Heart right ventricle (tissue), 16 donors: ENCODE measurements at regions not wholly inside any gene's neighbourhood (a gene's known extent, or its start where the extent isn't known, plus 50 kb on each side); places are given as distances from the start of the nearest gene placed in this dataset.

Experiments
- ATAC-seq, 8 donors: fragments of 200-7000 bp; cut with Tn5 transposase; one replicate each; pipeline ENCODE4 v1.9.1; 2020; ENCODE audit warnings: mild to moderate bottlenecking in 8 of 8, moderate library complexity in 8 of 8, moderate number of reproducible peaks in 1 of 8
- DNase-seq, 2 donors: peaks; one replicate each; pipeline ENCODE4 v3.0.0-alpha.2; 2020
- H3K27ac ChIP-seq, 10 donors: fragments of 200-600 bp; sonication (generic) in 2 of 10; one replicate each; pipeline versions ENCODE4 v1.5.0 to v1.8.0; 2020 to 2022; ENCODE audit warnings: mild to moderate bottlenecking in 3 of 10
- H3K27me3 ChIP-seq, 7 donors: fragments of 200-600 bp; one replicate each; pipeline ENCODE4 v1.8.0; 2021 to 2022; ENCODE audit warnings: mild to moderate bottlenecking in 2 of 7
- H3K36me3 ChIP-seq, 9 donors: fragments of 200-600 bp; sonication (generic) in 1 of 9; one replicate each; pipeline versions ENCODE4 v1.5.0 to v1.8.0; 2020 to 2022; ENCODE audit warnings: mild to moderate bottlenecking in 2 of 9
- H3K4me1 ChIP-seq, 9 donors: fragments of 200-600 bp; sonication (generic) in 1 of 9; one replicate each; pipeline versions ENCODE4 v1.5.0 to v1.8.0; 2020 to 2022; ENCODE audit warnings: mild to moderate bottlenecking in 4 of 9
- H3K4me3 ChIP-seq, 10 donors: fragments of 200-600 bp; sonication (generic) in 2 of 10; one replicate each; pipeline versions ENCODE4 v1.5.0 to v1.8.0; 2020 to 2022; ENCODE audit warnings: mild to moderate bottlenecking in 7 of 10, moderate library complexity in 2 of 10
- H3K9me3 ChIP-seq, 11 donors: fragments of 200-600 bp in 10 of 11; sonication (generic) in 2 of 11; one replicate each; pipeline versions ENCODE4 v1.5.0 to v1.8.0; 2013 to 2022; ENCODE audit warnings: mild to moderate bottlenecking in 2 of 11, control low read depth in 1 of 11, moderate library complexity in 1 of 11
- CTCF ChIP-seq, 9 donors: fragments of 200-600 bp; sonication (generic) in 2 of 9; IDR thresholded peaks; one replicate each; pipeline versions ENCODE4 v1.5.0 to v1.8.0; 2021 to 2022; ENCODE audit warnings: antibody characterized with exemption in 9 of 9, mild to moderate bottlenecking in 5 of 9, moderate library complexity in 1 of 9
- WGBS, 2 donors: extraction: QIAGEN DNeasy Blood & Tissue Kit; methylation state at CpG; one replicate each; pipeline ENCODE4 v1.1.7; 2013; ENCODE audit warnings: inconsistent platforms in 1 of 2; 5-methylcytosine and 5-hydroxymethylcytosine counted together
- intact Hi-C, 10 donors: fragments of 100-400 bp; cut with DNase I; formaldehyde crosslinking; loops; one replicate each; pipeline versions ENCODE4 v1.11.1 to v1.14.2; 2022
- donor health status: Arrhythmogenic right ventricular cardiomyopathy.
- donor health status: ischemic (EF 13 %, LVEDD 7.1; RV severe dilation, severe dysfunction).
- donor health status: healthy with polysubstance abuse.
- donor health status: DM: no; HTN: yes; CAD: no.
- donor health status: DM: no; HTN: no; CAD: no.
- donor health status: ischemic (EF 25% LVEDD 6.9; RV normal size, moderate dysfunction).
- donor health status: ischemic (EF 25% LVEDD 5.7; RV mildly dilated, moderate dysfunction).
- donor health status: healthy.
- donor health status: DM: yes; HTN: yes; CAD: no.
- donor health status: Ischemic cardiomyopathy.
- donor health status: ischemic (EF 35%, LVEDD 5.7; RV mildly dilated, moderate dysfunction).
- donor health status: nonischemic (EF 11% LVEDD 7.7; RV severe dilation, severe dysfunction).
- donor health status: DM: yes; HTN: yes; CAD: no.
- donor health status: PGD.
- donor health status: ischemic (EF 29% LVEDD 5.4; RV normal size, mild dysfunction).
- donor health status: nonischemic (EF 23%, LVEDD 6.1; RV moderate dilation, normal function).

GRCh38 chr5:172562443-172562842 lies 78.6 kb upstream of the NEURL1B start:
- intact Hi-C loops, result no loop called here
- Histone ChIP-seq H3K27ac (no peak overlapping the region), H3K4me1 (peaks cover 11 to 28% (median 15%) of the 10 kb centered on the region in 9 donors), H3K9me3 (no peaks in the 10 kb centered on the region), H3K36me3 (no peaks in the 10 kb centered on the region), H3K4me3 (no peak overlapping the region), H3K27me3 (no peaks in the 10 kb centered on the region)
- ATAC-seq, result no peak
- TF ChIP-seq CTCF (IDR thresholded peaks at IDR 0.05), result no peak
- WGBS, 2 donors, result 89 to 94% methylated on average over 8 of the region's 8 CpGs
- no peak for DNase-seq

- TF ChIP-seq CTCF (IDR thresholded peaks at IDR 0.05), result no peak
- Histone ChIP-seq H3K4me3 (no peak overlapping the region), H3K27ac (no peak overlapping the region), H3K27me3 (no peaks in the 10 kb centered on the region), H3K4me1 (peaks cover 22 to 35% (median 28%) of the 10 kb centered on the region in 9 donors), H3K36me3 (no peaks in the 10 kb centered on the region), H3K9me3 (no peaks in the 10 kb centered on the region)
- ATAC-seq (no peak), DNase-seq (no peak)
- intact Hi-C loops, result no loop called here
- 90 to 94% methylated on average over 3 of the region's 3 CpGs for WGBS, 2 donors
Observed at GRCh38 chr5:172561151-172561550, 79.9 kb upstream of the NEURL1B start.

- peaks cover 22 to 52% (median 40%) of the 10 kb centered on the region in 9 donors for H3K4me1 ChIP-seq
- no peak for TF ChIP-seq CTCF (IDR thresholded peaks at IDR 0.05)
- H3K36me3 ChIP-seq, result no peaks in the 10 kb centered on the region
- DNase-seq, result peak; percentile 73 to 80
- no peaks in the 10 kb centered on the region for H3K27me3 ChIP-seq
- intact Hi-C loops, result loop anchor here in 2 of 10 donors (10.0 kb wide), 2 partner anchors 86 to 126 kb away; partner anchors contain the start of gene NEURL1B (in 1 of the 2)
- peak; percentile 27 to 75 (median 58) for ATAC-seq
- 60 to 72% methylated on average over 23 of the region's 23 CpGs for WGBS, 2 donors
- H3K4me3 ChIP-seq, result peak overlapping the region in 7 of 10 donors; percentile 2 to 43 (median 24)
- H3K27ac ChIP-seq, result peak overlapping the region; percentile 13 to 88 (median 80)
- no peaks in the 10 kb centered on the region for H3K9me3 ChIP-seq
Observed at GRCh38 chr5:172559004-172559932, 81.8 kb upstream of the NEURL1B start.

DNA sequence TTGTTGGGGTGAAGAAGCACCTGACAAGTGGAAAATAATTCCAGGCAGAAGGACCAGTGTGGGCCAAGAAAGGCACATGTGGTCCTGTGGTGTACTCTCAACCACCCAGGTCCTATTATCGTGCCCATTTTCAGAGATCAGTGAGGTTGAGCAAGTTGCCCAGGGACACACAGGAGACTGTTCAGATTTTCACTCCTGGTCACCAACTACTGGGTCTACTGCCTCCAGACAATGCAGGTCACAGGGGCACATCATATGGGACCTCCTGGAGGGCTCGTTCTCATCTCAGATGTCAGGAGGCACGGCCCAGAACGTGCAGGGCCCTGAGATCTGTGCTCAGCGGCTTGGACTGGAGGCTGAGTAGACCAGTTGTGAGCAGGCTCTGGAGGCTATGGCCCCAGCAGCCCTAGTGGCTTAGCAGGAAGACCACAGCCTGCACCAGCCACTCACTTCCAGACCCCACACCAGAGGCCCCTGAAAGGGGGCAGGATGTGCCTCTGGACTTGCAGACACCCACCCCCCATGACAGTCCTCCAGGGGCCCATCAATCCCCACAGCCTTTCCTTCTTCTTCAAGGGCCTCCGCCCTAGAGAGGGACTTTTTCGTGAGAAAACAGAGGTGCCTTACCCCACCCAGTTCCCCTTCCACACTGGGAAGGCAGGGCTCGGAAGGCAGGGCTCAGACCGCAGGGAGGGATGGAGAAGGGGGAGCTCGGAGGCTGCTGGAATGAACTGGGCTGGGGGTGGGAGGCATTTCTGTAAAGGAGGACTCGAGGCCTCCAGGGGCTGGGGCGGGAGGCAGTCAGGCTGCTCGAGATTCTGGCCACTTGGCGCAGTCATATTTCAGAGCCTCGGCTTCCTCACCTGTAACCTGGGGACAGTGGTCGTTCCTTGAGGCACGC lies 82.7 kb upstream of the NEURL1B start:
- Histone ChIP-seq H3K36me3 (no peaks in the 10 kb centered on the region), H3K4me1 (peaks cover 22 to 60% (median 45%) of the 10 kb centered on the region in 9 donors), H3K27me3 (no peaks in the 10 kb centered on the region), H3K9me3 (no peaks in the 10 kb centered on the region), H3K4me3 (peak overlapping the region in 7 of 10 donors; percentile 2 to 43 (median 24)), H3K27ac (peak overlapping the region; percentile 62 to 88 (median 81))
- intact Hi-C loops, result loop anchor here in 2 of 10 donors (10.0 kb wide), 2 partner anchors 86 to 126 kb away; partner anchors contain the start of gene NEURL1B (in 1 of the 2)
- ATAC-seq (peak in 3 of 8 donors; percentile 5 to 28 (median 15)), DNase-seq (no peak)
- no peak for TF ChIP-seq CTCF (IDR thresholded peaks at IDR 0.05)
- 69 to 78% methylated on average over 17 of the region's 17 CpGs for WGBS, 2 donors
